ENCODE measurements at regions not wholly inside any gene's neighbourhood (a gene's known extent, or its start where the extent isn't known, plus 50 kb on each side); places are given as distances from the start of the nearest gene placed in this dataset.
"Not testable (repeated sequence)": the region's sequence is repeated elsewhere in the genome, so short reads cannot be mapped to it uniquely, and the experiment has no call there.

- DNase-seq (ENCODE audit: low read depth in 2 of 2), result no peak
Measured at GRCh38 chr5:94102849-94103248, 361.4 kb upstream of the POU5F2 start.

GRCh38 chr5:94097384-94097783 is 356.0 kb upstream of the POU5F2 start:
- DNase-seq (ENCODE audit: low read depth in 2 of 2), result not testable (repeated sequence)

- DNase-seq (ENCODE audit: low read depth in 2 of 2), result no peak
Measured at GRCh38 chr5:94094793-94095441, 353.5 kb upstream of the POU5F2 start.

- no peak for DNase-seq (ENCODE audit: low read depth in 2 of 2)
Measured at GRCh38 chr5:94093300-94093699, 351.9 kb upstream of the POU5F2 start.

- peak; percentile 35 to 37 for DNase-seq (ENCODE audit: low read depth in 2 of 2)
Measured at GRCh38 chr5:94086635-94087034, 345.2 kb upstream of the POU5F2 start.

- DNase-seq (ENCODE audit: low read depth in 2 of 2), result no peak
Measured at GRCh38 chr5:94086194-94086593, 344.8 kb upstream of the POU5F2 start.

- DNase-seq (ENCODE audit: low read depth in 2 of 2), result no peak
Measured at GRCh38 chr5:94082405-94082804, 341.0 kb upstream of the POU5F2 start.

GRCh38 chr5:94081088-94081487 is 339.7 kb upstream of the POU5F2 start:
- DNase-seq (ENCODE audit: low read depth in 2 of 2), result no peak

- no peak for DNase-seq (ENCODE audit: low read depth in 2 of 2)
Measured at GRCh38 chr5:94080390-94080789, 339.0 kb upstream of the POU5F2 start.

GRCh38 chr5:94072116-94072515 is 330.7 kb upstream of the POU5F2 start:
- DNase-seq (ENCODE audit: low read depth in 2 of 2), result no peak

- DNase-seq (ENCODE audit: low read depth in 2 of 2), result peak in 1 of 2 donors; percentile 34
Measured at GRCh38 chr5:94066437-94067207, 325.2 kb upstream of the POU5F2 start.

GRCh38 chr5:94064025-94064424 is 322.6 kb upstream of the POU5F2 start:
- DNase-seq (ENCODE audit: low read depth in 2 of 2), result no peak

GRCh38 chr5:94057655-94058054 is 316.3 kb upstream of the POU5F2 start:
- DNase-seq (ENCODE audit: low read depth in 2 of 2), result no peak

- no peak for DNase-seq (ENCODE audit: low read depth in 2 of 2)
Measured at GRCh38 chr5:94057217-94057616, 315.8 kb upstream of the POU5F2 start.

GRCh38 chr5:94049307-94049922 is 308.0 kb upstream of the POU5F2 start:
- not testable (repeated sequence) for DNase-seq (ENCODE audit: low read depth in 2 of 2)

GRCh38 chr5:94045839-94046782 is 304.7 kb upstream of the POU5F2 start:
- DNase-seq (ENCODE audit: low read depth in 2 of 2), result no peak

- DNase-seq (ENCODE audit: low read depth in 2 of 2), result no peak
Measured at GRCh38 chr5:94043311-94043710, 301.9 kb upstream of the POU5F2 start.

- no peak for DNase-seq (ENCODE audit: low read depth in 2 of 2)
Measured at GRCh38 chr5:94040591-94041148, 299.3 kb upstream of the POU5F2 start.

GRCh38 chr5:94039101-94039500 is 297.7 kb upstream of the POU5F2 start:
- no peak for DNase-seq (ENCODE audit: low read depth in 2 of 2)

- DNase-seq (ENCODE audit: low read depth in 2 of 2), result no peak
Measured at GRCh38 chr5:94031631-94032030, 290.2 kb upstream of the POU5F2 start.

GRCh38 chr5:94028001-94028400 is 286.6 kb upstream of the POU5F2 start:
- no peak for DNase-seq (ENCODE audit: low read depth in 2 of 2)
